ENCODE measurements at regions not wholly inside any gene's neighbourhood (a gene's known extent, or its start where the extent isn't known, plus 50 kb on each side); places are given as distances from the start of the nearest gene placed in this dataset.

GRCh38 chr5:82959466-82959865, 117.7 kb downstream of the TMEM167A start:
- Histone ChIP-seq H4K20me1 (ENCODE audit: insufficient read depth) (no peaks in the 10 kb centered on the region; the same call in 1 of the 2 replicates), H3K79me2 (ENCODE audit: insufficient read depth, low read length) (peaks cover 99% of the 10 kb centered on the region), H3K9me3 (ENCODE audit: control insufficient read depth in 1 of 2, insufficient read depth in 1 of 2, low read depth in 1 of 2, low read length in 2 of 2) (0 out of 4 replicates have a peak, but pooled peaks cover 0 to 3% of the 10 kb centered on the region in 2 experiments), H3K27me3 (ENCODE audit: insufficient read depth, low read length) (no peaks in the 10 kb centered on the region), H2AFZ (ENCODE audit: low read depth, low read length, poor library complexity, severe bottlenecking) (no peak overlapping the region), H3K36me3 (ENCODE audit: control insufficient read depth in 1 of 2, insufficient read depth in 2 of 2, low read length in 2 of 2) (peaks cover 3 to 74% of the 10 kb centered on the region in 2 experiments; a peak in 2 of 4 replicates), H3K9ac (ENCODE audit: low read length) (no peak overlapping the region), H3K27ac (ENCODE audit: low read depth, low read length) (no peak overlapping the region), H3K4me3 (replicated peaks in 1 of 2; ENCODE audit: low read depth in 1 of 2, low read length in 2 of 2) (no peak overlapping the region), H3K4me1 (ENCODE audit: control insufficient read depth in 1 of 2, insufficient read depth in 2 of 2, low read length in 2 of 2) (peaks cover 0 to 16% of the 10 kb centered on the region in 2 experiments; a peak in 2 of 4 replicates), H3K4me2 (ENCODE audit: low read length) (no peak overlapping the region), H3K9me2 (ENCODE audit: insufficient read depth) (no peaks in the 10 kb centered on the region)
- ChIA-PET RAD21 (ENCODE audit: low non-redundant PET in 1 of 2, low total read pairs in 2 of 2, uncharacterized antibody in 2 of 2, unreplicated experiment in 2 of 2) (no interaction called here), CTCF (no interaction called here), POLR2A (no interaction called here)
- no peak for DNase-seq (ENCODE audit: low read depth, low spot score)
- intact Hi-C loops (cut with micrococcal nuclease): no loop called here
- TF ChIP-seq, protein P1, sequence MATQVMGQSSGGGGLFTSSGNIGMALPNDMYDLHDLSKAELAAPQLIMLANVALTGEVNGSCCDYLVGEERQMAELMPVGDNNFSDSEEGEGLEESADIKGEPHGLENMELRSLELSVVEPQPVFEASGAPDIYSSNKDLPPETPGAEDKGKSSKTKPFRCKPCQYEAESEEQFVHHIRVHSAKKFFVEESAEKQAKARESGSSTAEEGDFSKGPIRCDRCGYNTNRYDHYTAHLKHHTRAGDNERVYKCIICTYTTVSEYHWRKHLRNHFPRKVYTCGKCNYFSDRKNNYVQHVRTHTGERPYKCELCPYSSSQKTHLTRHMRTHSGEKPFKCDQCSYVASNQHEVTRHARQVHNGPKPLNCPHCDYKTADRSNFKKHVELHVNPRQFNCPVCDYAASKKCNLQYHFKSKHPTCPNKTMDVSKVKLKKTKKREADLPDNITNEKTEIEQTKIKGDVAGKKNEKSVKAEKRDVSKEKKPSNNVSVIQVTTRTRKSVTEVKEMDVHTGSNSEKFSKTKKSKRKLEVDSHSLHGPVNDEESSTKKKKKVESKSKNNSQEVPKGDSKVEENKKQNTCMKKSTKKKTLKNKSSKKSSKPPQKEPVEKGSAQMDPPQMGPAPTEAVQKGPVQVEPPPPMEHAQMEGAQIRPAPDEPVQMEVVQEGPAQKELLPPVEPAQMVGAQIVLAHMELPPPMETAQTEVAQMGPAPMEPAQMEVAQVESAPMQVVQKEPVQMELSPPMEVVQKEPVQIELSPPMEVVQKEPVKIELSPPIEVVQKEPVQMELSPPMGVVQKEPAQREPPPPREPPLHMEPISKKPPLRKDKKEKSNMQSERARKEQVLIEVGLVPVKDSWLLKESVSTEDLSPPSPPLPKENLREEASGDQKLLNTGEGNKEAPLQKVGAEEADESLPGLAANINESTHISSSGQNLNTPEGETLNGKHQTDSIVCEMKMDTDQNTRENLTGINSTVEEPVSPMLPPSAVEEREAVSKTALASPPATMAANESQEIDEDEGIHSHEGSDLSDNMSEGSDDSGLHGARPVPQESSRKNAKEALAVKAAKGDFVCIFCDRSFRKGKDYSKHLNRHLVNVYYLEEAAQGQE (IDR thresholded peaks at IDR 0.05; ENCODE audit: low read depth): no peak
- TF ChIP-seq, protein P2, sequence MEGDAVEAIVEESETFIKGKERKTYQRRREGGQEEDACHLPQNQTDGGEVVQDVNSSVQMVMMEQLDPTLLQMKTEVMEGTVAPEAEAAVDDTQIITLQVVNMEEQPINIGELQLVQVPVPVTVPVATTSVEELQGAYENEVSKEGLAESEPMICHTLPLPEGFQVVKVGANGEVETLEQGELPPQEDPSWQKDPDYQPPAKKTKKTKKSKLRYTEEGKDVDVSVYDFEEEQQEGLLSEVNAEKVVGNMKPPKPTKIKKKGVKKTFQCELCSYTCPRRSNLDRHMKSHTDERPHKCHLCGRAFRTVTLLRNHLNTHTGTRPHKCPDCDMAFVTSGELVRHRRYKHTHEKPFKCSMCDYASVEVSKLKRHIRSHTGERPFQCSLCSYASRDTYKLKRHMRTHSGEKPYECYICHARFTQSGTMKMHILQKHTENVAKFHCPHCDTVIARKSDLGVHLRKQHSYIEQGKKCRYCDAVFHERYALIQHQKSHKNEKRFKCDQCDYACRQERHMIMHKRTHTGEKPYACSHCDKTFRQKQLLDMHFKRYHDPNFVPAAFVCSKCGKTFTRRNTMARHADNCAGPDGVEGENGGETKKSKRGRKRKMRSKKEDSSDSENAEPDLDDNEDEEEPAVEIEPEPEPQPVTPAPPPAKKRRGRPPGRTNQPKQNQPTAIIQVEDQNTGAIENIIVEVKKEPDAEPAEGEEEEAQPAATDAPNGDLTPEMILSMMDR (IDR thresholded peaks at IDR 0.05 in 2 of 3, conservative IDR thresholded peaks at IDR 0.05 in 1 of 3; ENCODE audit: borderline replicate concordance in 1 of 3, insufficient read depth in 1 of 3, low read depth in 2 of 3, low read length in 2 of 3): no peak
- no peak for TF ChIP-seq CEBPB (IDR thresholded peaks at IDR 0.05; ENCODE audit: low read depth)
- no peak for TF ChIP-seq EZH2 (IDR thresholded peaks at IDR 0.05)
- TF ChIP-seq CBX3 (IDR thresholded peaks at IDR 0.05; ENCODE audit: low read depth): no peak
- no peak for ATAC-seq
- BruUV-seq (replicated peaks): no TSS peak
